Endothelial cell of umbilical vein (primary cell): ENCODE measurements at regions not wholly inside any gene's neighbourhood (a gene's known extent, or its start where the extent isn't known, plus 50 kb on each side); places are given as distances from the start of the nearest gene placed in this dataset.

Experiments used
- BruUV-seq: library from RNA; stranded (reverse); fragments of 400-500 nt; replicated peaks from 2 replicates; lab custom pipeline; 2021; lab: Mats Ljungman, UMichigan
- CTCF ChIA-PET: fragments of 300-600, 350-600 bp; sonication (Branson Sonifier 250); formaldehyde crosslinking; loops from one replicate; lab custom pipeline; 2021; ENCODE audit warnings: antibody characterized with exemption, inconsistent platforms; lab: Charles Lee
- POLR2A ChIA-PET: fragments of 300-600, 350-600 bp; sonication (Branson Sonifier 250); formaldehyde crosslinking; loops from one replicate; lab custom pipeline; 2021; ENCODE audit warnings: antibody characterized with exemption, inconsistent platforms; lab: Charles Lee
- DNase-seq: peaks from one replicate; pipeline ENCODE4 v3.0.0-alpha.2; 2011; ENCODE audit warnings: low read depth, low spot score
- FAIRE-seq: peaks from 2 replicates; lab custom pipeline; 2011; peaks lifted over from hg19 to GRCh38; lab: Jason Lieb, UNC
- H2AFZ ChIP-seq: 2 replicates; pipeline ENCODE4 v1.6.0; 2012; ENCODE audit warnings: low read depth, low read length, control low read depth, inconsistent platforms
- H3K27ac ChIP-seq: 2 replicates; pipeline ENCODE4 v1.5.1; 2011; ENCODE audit warnings: low read depth, mild to moderate bottlenecking, control low read depth, low read length, moderate library complexity; ENCODE audit not compliant: insufficient read depth
- H3K27me3 ChIP-seq, 2 experiments: 2 replicates each; pipeline versions ENCODE4 v1.6.0 to v1.6.1; 2011; ENCODE audit warnings: low read length in 2 of 2, mixed read lengths in 1 of 2; ENCODE audit not compliant: control insufficient read depth in 2 of 2, insufficient read depth in 2 of 2
- H3K36me3 ChIP-seq, 2 experiments: 2 replicates in 1 of 2; 3 replicates in 1 of 2; pipeline ENCODE4 v1.5.1; 2011; ENCODE audit warnings: low read length in 2 of 2, mild to moderate bottlenecking in 1 of 2, moderate library complexity in 1 of 2; ENCODE audit not compliant: control insufficient read depth in 2 of 2, insufficient read depth in 2 of 2; ENCODE audit errors: extremely low read depth in 1 of 2
- H3K4me1 ChIP-seq: 3 replicates; pipeline ENCODE4 v1.5.1; 2011; ENCODE audit warnings: mild to moderate bottlenecking, low read length; ENCODE audit not compliant: control insufficient read depth, insufficient read depth; ENCODE audit errors: extremely low read depth
- H3K4me2 ChIP-seq: 2 replicates; pipeline ENCODE4 v1.6.1; 2011; ENCODE audit warnings: low read length, control low read depth, mixed read lengths; ENCODE audit not compliant: insufficient read depth
- H3K4me3 ChIP-seq, 3 experiments: fragments of 200-600 bp in 1 of 3; sonication (generic), shearing (Covaris generic) in 1 of 3; replicated peaks in 1 of 3; 2 replicates each; pipeline ENCODE4 v1.5.1; 2011 to 2016; ENCODE audit warnings: control low read depth in 3 of 3, low read length in 3 of 3, mild to moderate bottlenecking in 2 of 3, inconsistent platforms in 1 of 3, low read depth in 1 of 3, moderate library complexity in 1 of 3; ENCODE audit not compliant: insufficient read depth in 1 of 3
- H3K79me2 ChIP-seq: 2 replicates; pipeline ENCODE4 v1.6.0; 2012; ENCODE audit warnings: low read length, inconsistent platforms; ENCODE audit not compliant: control insufficient read depth, insufficient read depth
- H3K9ac ChIP-seq: replicated peaks from 2 replicates; pipeline ENCODE3; 2011; ENCODE audit warnings: low read length, control low read depth; ENCODE audit not compliant: insufficient read depth; ENCODE audit errors: extremely low read depth
- H3K9me1 ChIP-seq: replicated peaks from 3 replicates; pipeline ENCODE4 v1.6.0; 2011; ENCODE audit warnings: mild to moderate bottlenecking, low read length; ENCODE audit not compliant: control insufficient read depth, insufficient read depth; ENCODE audit errors: extremely low read depth
- H3K9me3 ChIP-seq: replicated peaks from 2 replicates; pipeline ENCODE4 v1.5.1; 2012; ENCODE audit warnings: low read length, inconsistent platforms; ENCODE audit not compliant: control insufficient read depth, insufficient read depth
- H4K20me1 ChIP-seq: replicated peaks from 2 replicates; pipeline ENCODE3; 2011; ENCODE audit warnings: mild to moderate bottlenecking, low read length; ENCODE audit not compliant: control insufficient read depth, insufficient read depth; ENCODE audit errors: extremely low read depth
- CTCF ChIP-seq, 2 donors: IDR thresholded peaks; 1 replicate in 1 of 2; 2 replicates in 1 of 2; pipeline ENCODE4 v1.5.1; 2011; ENCODE audit warnings: low read length in 2 of 2, mild to moderate bottlenecking in 2 of 2, moderate library complexity in 2 of 2, control low read depth in 1 of 2, inconsistent platforms in 1 of 2, low read depth in 1 of 2; ENCODE audit not compliant: insufficient read depth in 1 of 2; ENCODE audit errors: extremely low read depth in 1 of 2
- EZH2 ChIP-seq: IDR thresholded peaks from 2 replicates; pipeline ENCODE4 v1.6.1; 2012; ENCODE audit warnings: borderline replicate concordance, low read depth, mild to moderate bottlenecking, moderate library complexity, low read length, inconsistent platforms; ENCODE audit not compliant: severe bottlenecking
- FOS ChIP-seq: IDR thresholded peaks from 2 replicates; pipeline ENCODE4 v1.6.1; 2011; ENCODE audit warnings: mild to moderate bottlenecking, low read length, moderate library complexity, borderline replicate concordance; ENCODE audit not compliant: insufficient read depth
- GATA2 ChIP-seq: IDR thresholded peaks from 2 replicates; pipeline ENCODE4 v1.7.0; 2011; ENCODE audit warnings: low read depth, mild to moderate bottlenecking, moderate library complexity, mixed read lengths, low read length; ENCODE audit not compliant: insufficient read length, insufficient read depth
- JUN ChIP-seq: IDR thresholded peaks from 2 replicates; pipeline ENCODE4 v1.6.1; 2011; ENCODE audit warnings: borderline replicate concordance, low read depth; ENCODE audit not compliant: insufficient read length, insufficient read depth
- MAX ChIP-seq: IDR thresholded peaks from 2 replicates; pipeline ENCODE4 v1.6.1; 2011; ENCODE audit not compliant: insufficient read depth, insufficient read length
- MYC ChIP-seq: IDR thresholded peaks from one replicate; pipeline ENCODE4 v1.6.1; 2011; ENCODE audit warnings: mild to moderate bottlenecking, low read depth, low read length
- POLR2A ChIP-seq: IDR thresholded peaks from 2 replicates; pipeline ENCODE4 v1.6.1; 2012; ENCODE audit warnings: low read depth, mild to moderate bottlenecking, control low read depth, low read length
- POLR2AphosphoS5 ChIP-seq: IDR thresholded peaks from 2 replicates; pipeline ENCODE4 v1.6.1; 2012; ENCODE audit warnings: low read depth, mild to moderate bottlenecking, control low read depth, low read length, moderate library complexity; ENCODE audit not compliant: insufficient read depth
- dilution Hi-C: fragments of 300-500 bp; cut with MboI; formaldehyde crosslinking; loops from one replicate; pipeline ENCODE4 v1.15.0; 2019; ENCODE audit warnings: low sequenced_read_pairs; ENCODE audit not compliant: extremely low pct_ligation_motif_present
- intact Hi-C: fragments of 100-400 bp; cut with micrococcal nuclease; formaldehyde crosslinking; loops from one replicate; pipeline ENCODE4 v1.10.0; 2022

- Histone ChIP-seq H4K20me1 (no peaks in the 10 kb centered on the region), H3K4me3 (no peak overlapping the region), H3K4me1 (no peaks in the 10 kb centered on the region), H3K27ac (no peak overlapping the region), H3K4me2 (no peak overlapping the region), H2AFZ (no peak overlapping the region), H3K79me2 (no peaks in the 10 kb centered on the region), H3K9me1 (no peaks in the 10 kb centered on the region), H3K9me3 (no peaks in the 10 kb centered on the region), H3K36me3 (no peaks in the 10 kb centered on the region), H3K27me3 (no peaks in the 10 kb centered on the region), H3K9ac (no peak overlapping the region)
- ChIA-PET POLR2A (no interaction called here), CTCF (no interaction called here)
- DNase-seq (no peak), FAIRE-seq (no peak)
- dilution Hi-C loops (no loop called here), intact Hi-C loops (no loop called here)
- TF ChIP-seq POLR2A, result no peak
- TF ChIP-seq GATA2, result no peak
- TF ChIP-seq FOS, result no peak
- no peak for TF ChIP-seq MAX
- TF ChIP-seq JUN, result no peak
- no peak for TF ChIP-seq POLR2AphosphoS5
- no peak for TF ChIP-seq MYC
- no peak for TF ChIP-seq EZH2
- TF ChIP-seq CTCF (IDR thresholded peaks at IDR 0.05; ENCODE audit: extremely low read depth in 1 of 2, insufficient read depth in 1 of 2, low read depth in 1 of 2, low read length in 2 of 2), result no peak
- BruUV-seq, result no TSS peak
Measured at GRCh38 chr5:173826428-173827350, 61.5 kb upstream of the CPEB4 start.
